ENCODE measurements at regions not wholly inside any gene's neighbourhood (a gene's known extent, or its start where the extent isn't known, plus 50 kb on each side); places are given as distances from the start of the nearest gene placed in this dataset.

DNA sequence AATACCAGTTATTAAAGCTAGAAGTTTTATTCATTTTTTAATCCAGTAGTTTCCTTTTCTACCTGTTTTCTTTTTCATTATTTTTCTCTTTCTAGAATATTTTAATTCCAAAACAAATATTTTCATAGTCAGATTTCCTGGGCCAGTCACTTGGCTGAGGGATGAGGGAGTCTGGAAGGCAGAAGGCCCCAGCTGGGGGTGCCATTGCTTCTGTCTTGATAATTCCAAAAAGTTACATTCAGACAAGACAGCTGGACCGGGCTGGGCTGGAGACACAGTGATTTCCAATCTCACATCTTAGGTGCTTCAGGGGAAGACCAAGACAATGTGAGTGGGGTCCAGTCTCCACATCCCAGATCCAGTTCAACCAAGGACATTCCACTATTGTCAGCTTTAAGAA is 263.5 kb downstream of the TMA16 start:
- no peak for TF ChIP-seq POLR2A (IDR thresholded peaks at IDR 0.05)
- TF ChIP-seq, protein P1, sequence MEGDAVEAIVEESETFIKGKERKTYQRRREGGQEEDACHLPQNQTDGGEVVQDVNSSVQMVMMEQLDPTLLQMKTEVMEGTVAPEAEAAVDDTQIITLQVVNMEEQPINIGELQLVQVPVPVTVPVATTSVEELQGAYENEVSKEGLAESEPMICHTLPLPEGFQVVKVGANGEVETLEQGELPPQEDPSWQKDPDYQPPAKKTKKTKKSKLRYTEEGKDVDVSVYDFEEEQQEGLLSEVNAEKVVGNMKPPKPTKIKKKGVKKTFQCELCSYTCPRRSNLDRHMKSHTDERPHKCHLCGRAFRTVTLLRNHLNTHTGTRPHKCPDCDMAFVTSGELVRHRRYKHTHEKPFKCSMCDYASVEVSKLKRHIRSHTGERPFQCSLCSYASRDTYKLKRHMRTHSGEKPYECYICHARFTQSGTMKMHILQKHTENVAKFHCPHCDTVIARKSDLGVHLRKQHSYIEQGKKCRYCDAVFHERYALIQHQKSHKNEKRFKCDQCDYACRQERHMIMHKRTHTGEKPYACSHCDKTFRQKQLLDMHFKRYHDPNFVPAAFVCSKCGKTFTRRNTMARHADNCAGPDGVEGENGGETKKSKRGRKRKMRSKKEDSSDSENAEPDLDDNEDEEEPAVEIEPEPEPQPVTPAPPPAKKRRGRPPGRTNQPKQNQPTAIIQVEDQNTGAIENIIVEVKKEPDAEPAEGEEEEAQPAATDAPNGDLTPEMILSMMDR (IDR thresholded peaks at IDR 0.05): no peak
